ENCODE measurements at regions not wholly inside any gene's neighbourhood (a gene's known extent, or its start where the extent isn't known, plus 50 kb on each side); places are given as distances from the start of the nearest gene placed in this dataset.

DNA sequence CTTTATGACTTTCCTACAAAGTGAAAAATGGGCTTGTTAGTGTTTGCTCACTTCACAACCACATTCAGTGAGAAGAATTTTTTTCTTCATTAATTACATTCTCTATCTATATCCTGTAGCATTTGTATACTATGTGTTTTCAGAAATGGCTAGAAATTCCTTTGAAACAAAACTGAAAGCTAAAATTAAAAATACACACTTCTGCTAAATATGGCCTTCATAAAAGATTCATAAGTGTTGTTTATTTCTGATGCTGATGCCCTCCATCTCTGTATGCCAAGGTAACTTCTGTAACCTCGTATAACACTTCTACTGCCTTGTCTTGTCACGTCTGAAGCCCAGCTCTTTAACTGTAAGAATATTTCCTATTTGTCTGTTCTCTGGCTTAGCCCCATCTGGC lies 59.8 kb downstream of the PMAIP1 start:
- H3K9ac ChIP-seq (replicated peaks in 1 of 4; ENCODE audit: extremely low read depth in 1 of 4, low read depth in 3 of 4, low read length in 3 of 4): no peak overlapping the region
- H3K14ac ChIP-seq (ENCODE audit: insufficient read length): no peak overlapping the region
- H4K8ac ChIP-seq (ENCODE audit: extremely low read depth, insufficient read depth, low read length): no peak overlapping the region
- H3K79me2 ChIP-seq (ENCODE audit: control insufficient read depth in 1 of 2, insufficient read depth in 2 of 2, low read length in 2 of 2): no peaks in the 10 kb centered on the region
- H3K4me3 ChIP-seq (ENCODE audit: extremely low read depth in 1 of 4, insufficient read depth in 2 of 4, low read depth in 3 of 4, low read length in 4 of 4): no peak overlapping the region
- DNase-seq (ENCODE audit: low read depth in 1 of 2, low spot score in 2 of 2): no peak
- H3K18ac ChIP-seq (ENCODE audit: extremely low read depth, low read length): no peak overlapping the region
- TF ChIP-seq GTF2F1 (IDR thresholded peaks at IDR 0.05; ENCODE audit: borderline replicate concordance, low read depth, low read length): no peak
- TF ChIP-seq CREB1 (IDR thresholded peaks at IDR 0.05): no peak
- no peak for TF ChIP-seq POU5F1 (IDR thresholded peaks at IDR 0.05; ENCODE audit: low read depth, low read length)
- TF ChIP-seq TAF1 (IDR thresholded peaks at IDR 0.05; ENCODE audit: low read depth, low read length): no peak
- TF ChIP-seq HDAC2 (IDR thresholded peaks at IDR 0.05; ENCODE audit: borderline replicate concordance in 1 of 2, low read depth in 2 of 2, low read length in 2 of 2): no peak
- TF ChIP-seq SIN3A (conservative IDR thresholded peaks at IDR 0.05 in 1 of 2, IDR thresholded peaks at IDR 0.05 in 1 of 2; ENCODE audit: low read depth in 1 of 2, low read length in 2 of 2): no peak
- no peak for TF ChIP-seq SIRT6 (IDR thresholded peaks at IDR 0.05; ENCODE audit: low read length)
- no peak for TF ChIP-seq TAF7 (optimal IDR thresholded peaks at IDR 0.05; ENCODE audit: borderline replicate concordance, low read depth, low read length)
- ChIA-PET CTCF (ENCODE audit: partially characterized antibody) (no interaction called here), POLR2A (ENCODE audit: partially characterized antibody) (no interaction called here)
- H2BK120ac ChIP-seq (replicated peaks; ENCODE audit: low read depth, low read length): no peak overlapping the region
- WGBS, 2 experiments (ENCODE audit: extremely low coverage in 1 of 2, insufficient coverage in 1 of 2, insufficient read length in 1 of 2, insufficient replicate concordance in 2 of 2, low coverage in 1 of 2, low lambda C conversion rate in 2 of 2, missing lambda C conversion rate in 1 of 2): 81% methylated on average over 2 of the region's 2 CpGs; no CpG with 5 or more reads in 1 of the 2 experiments
- no peaks in the 10 kb centered on the region for H4K20me1 ChIP-seq (replicated peaks in 1 of 2; ENCODE audit: control insufficient read depth in 1 of 2, insufficient read depth in 2 of 2, low read length in 2 of 2)
- no peak overlapping the region for H2BK5ac ChIP-seq (ENCODE audit: low read depth, low read length)
- no peaks in the 10 kb centered on the region for H3K23me2 ChIP-seq (ENCODE audit: low read depth, low read length)
- H3K27ac ChIP-seq (ENCODE audit: low read depth, low read length): no peak overlapping the region
- H3K27me3 ChIP-seq (replicated peaks in 1 of 4; ENCODE audit: control insufficient read depth in 3 of 4, extremely low read depth in 1 of 4, insufficient read depth in 3 of 4, low read length in 3 of 4): no peaks in the 10 kb centered on the region
- H3K4ac ChIP-seq (replicated peaks; ENCODE audit: insufficient read length, low read depth, low read length): no peak overlapping the region
- H3K36me3 ChIP-seq (ENCODE audit: control insufficient read depth in 2 of 4, insufficient read depth in 4 of 4, low read length in 3 of 4): no peaks in the 10 kb centered on the region
- no peaks in the 10 kb centered on the region for H3K4me1 ChIP-seq (replicated peaks in 1 of 4; ENCODE audit: control insufficient read depth in 3 of 4, insufficient read depth in 4 of 4, low read length in 3 of 4)
- no peak overlapping the region for H4K91ac ChIP-seq (replicated peaks; ENCODE audit: insufficient read length, low read length)
- H2AK5ac ChIP-seq (ENCODE audit: low read depth, low read length): no peak overlapping the region
- no peaks in the 10 kb centered on the region for H3K9me3 ChIP-seq (ENCODE audit: insufficient read depth in 2 of 2, low read depth in 1 of 2, low read length in 1 of 2)
- H2BK12ac ChIP-seq (ENCODE audit: low read depth, low read length): no peak overlapping the region
- no peak overlapping the region for H2BK20ac ChIP-seq (ENCODE audit: low read length)
- no peak overlapping the region for H2BK15ac ChIP-seq (ENCODE audit: low read length)
- H3K23ac ChIP-seq (ENCODE audit: insufficient read length): no peak overlapping the region
- no peak overlapping the region for H4K5ac ChIP-seq (ENCODE audit: insufficient read length, low read depth, low read length)
- no peaks in the 10 kb centered on the region for H3K79me1 ChIP-seq (ENCODE audit: low read depth, low read length)
- FAIRE-seq: no peak
- no peak overlapping the region for H3K4me2 ChIP-seq (ENCODE audit: insufficient read depth in 1 of 2, low read depth in 2 of 2, low read length in 2 of 2)
- H3K56ac ChIP-seq (replicated peaks; ENCODE audit: insufficient read length, low read depth, low read length): no peak overlapping the region
- H2AFZ ChIP-seq (ENCODE audit: low read length): no peak overlapping the region

Data from H1 (cell line).